HepG2 (cell line): ENCODE measurements at regions not wholly inside any gene's neighbourhood (a gene's known extent, or its start where the extent isn't known, plus 50 kb on each side); places are given as distances from the start of the nearest gene placed in this dataset.

ENCODE experiments used
- ETV5 ChIP-seq: IDR thresholded peaks from 2 replicates; pipeline ENCODE4 v1.6.1; 2018; ENCODE audit warnings: missing biosample characterization, missing genetic modification reagents, inconsistent platforms, borderline replicate concordance
- FOXC1 ChIP-seq: sonication (generic); formaldehyde crosslinking; IDR thresholded peaks from 2 replicates; pipeline ENCODE4 v1.8.0; 2022; ENCODE audit warnings: mild to moderate bottlenecking, missing genetic modification reagents, borderline replicate concordance
- ISL2 ChIP-seq: sonication (generic); formaldehyde crosslinking; IDR thresholded peaks from 2 replicates; pipeline ENCODE4 v1.5.0; 2020; ENCODE audit warnings: missing genetic modification reagents
- KAT8 ChIP-seq: IDR thresholded peaks from 2 replicates; pipeline ENCODE4 v1.6.1; 2016; ENCODE audit warnings: missing genetic modification reagents, missing compliant biosample characterization
- MAZ ChIP-seq, 2 experiments: sonication (generic) in 1 of 2; formaldehyde crosslinking in 1 of 2; IDR thresholded peaks; 2 replicates each; pipeline versions ENCODE4 v1.5.0 to v1.6.1; 2012 to 2020; ENCODE audit warnings: low read depth in 2 of 2, mild to moderate bottlenecking in 2 of 2, borderline replicate concordance in 1 of 2, improper control_type of control experiment in 1 of 2, low read length in 1 of 2, missing genetic modification reagents in 1 of 2, moderate library complexity in 1 of 2
- MXI1 ChIP-seq: IDR thresholded peaks from 3 replicates; pipeline ENCODE4 v1.6.1; 2012; ENCODE audit warnings: low read depth, low read length, inconsistent platforms, borderline replicate concordance
- NPAS2 ChIP-seq: sonication (generic); formaldehyde crosslinking; IDR thresholded peaks from 2 replicates; pipeline ENCODE4 v1.8.0; 2022; ENCODE audit warnings: mild to moderate bottlenecking, missing genetic modification reagents, borderline replicate concordance
- REST ChIP-seq, 2 experiments: IDR thresholded peaks; 2 replicates each; pipeline ENCODE4 v1.6.1; 2011 to 2012; ENCODE audit warnings: low read length in 2 of 2, borderline replicate concordance in 1 of 2, low read depth in 1 of 2, mild to moderate bottlenecking in 1 of 2, moderate library complexity in 1 of 2
- SOX6 ChIP-seq, 2 experiments: fragments of 450-650 bp in 1 of 2; sonication (generic) in 1 of 2; formaldehyde crosslinking in 1 of 2; IDR thresholded peaks; 2 replicates each; pipeline versions ENCODE4 v1.4.0 to v1.6.1; 2017 to 2020; ENCODE audit warnings: antibody characterized with exemption in 1 of 2, mild to moderate bottlenecking in 1 of 2, missing genetic modification reagents in 1 of 2
- SP5 ChIP-seq: IDR thresholded peaks from 2 replicates; pipeline ENCODE4 v1.6.1; 2016; ENCODE audit warnings: low read depth, borderline replicate concordance
- TBP ChIP-seq: sonication (generic); formaldehyde crosslinking; IDR thresholded peaks from 2 replicates; pipeline ENCODE4 v1.5.0; 2020; ENCODE audit warnings: missing genetic modification reagents
- TERF1 ChIP-seq: sonication (generic); formaldehyde crosslinking; IDR thresholded peaks from 2 replicates; pipeline ENCODE4 v1.8.0; 2022; ENCODE audit warnings: mild to moderate bottlenecking, missing genetic modification reagents, moderate library complexity
- TFAP4 ChIP-seq: sonication (generic); IDR thresholded peaks from 2 replicates; pipeline ENCODE4 v1.6.1; 2016; ENCODE audit warnings: low read depth, borderline replicate concordance
- TGIF2 ChIP-seq: IDR thresholded peaks from 2 replicates; pipeline ENCODE4 v1.6.1; 2016; ENCODE audit warnings: control low read depth, missing compliant biosample characterization
- ZIK1 ChIP-seq: sonication (generic); formaldehyde crosslinking; IDR thresholded peaks from 2 replicates; pipeline ENCODE4 v1.5.0; 2020; ENCODE audit warnings: mild to moderate bottlenecking, low read depth, missing genetic modification reagents, borderline replicate concordance
- ZMYM3 ChIP-seq: sonication (generic); formaldehyde crosslinking; IDR thresholded peaks from 2 replicates; pipeline ENCODE4 v1.5.1; 2020; ENCODE audit warnings: mild to moderate bottlenecking, missing genetic modification reagents
- ZNF253 ChIP-seq: sonication (generic); formaldehyde crosslinking; IDR thresholded peaks from 2 replicates; pipeline ENCODE4 v1.8.0; 2022; ENCODE audit warnings: mild to moderate bottlenecking, missing genetic modification reagents, borderline replicate concordance
- ZNF280B ChIP-seq: sonication (generic); formaldehyde crosslinking; IDR thresholded peaks from 2 replicates; pipeline ENCODE4 v1.5.0; 2020; ENCODE audit warnings: missing genetic modification reagents, mild to moderate bottlenecking, borderline replicate concordance
- ZNF543 ChIP-seq: sonication (generic); formaldehyde crosslinking; IDR thresholded peaks from 2 replicates; pipeline ENCODE4 v1.4.0; 2020; ENCODE audit warnings: mild to moderate bottlenecking, missing genetic modification reagents
- ZNF569 ChIP-seq: sonication (generic); formaldehyde crosslinking; IDR thresholded peaks from 2 replicates; pipeline ENCODE4 v1.5.0; 2020; ENCODE audit warnings: mild to moderate bottlenecking, missing genetic modification reagents, moderate library complexity, borderline replicate concordance
- ZNF605 ChIP-seq: sonication (generic); formaldehyde crosslinking; IDR thresholded peaks from 2 replicates; pipeline ENCODE4 v1.8.0; 2022; ENCODE audit warnings: mild to moderate bottlenecking, missing genetic modification reagents

- TF ChIP-seq TERF1 (CRISPR knock-in tag): no peak
- TF ChIP-seq REST (IDR thresholded peaks at IDR 0.05; ENCODE audit: borderline replicate concordance in 1 of 2, low read depth in 1 of 2, low read length in 2 of 2): no peak
- peak; percentile 27; the same call in 1 of the 2 replicates for TF ChIP-seq KAT8 (CRISPR knock-in tag)
- no peak for TF ChIP-seq TGIF2 (CRISPR knock-in tag)
- TF ChIP-seq MXI1: no peak
- no peak for TF ChIP-seq ZIK1 (CRISPR knock-in tag)
- peak; percentile 14; the same call in 1 of the 2 replicates for TF ChIP-seq ETV5 (CRISPR knock-in tag)
- no peak for TF ChIP-seq TFAP4
- no peak for TF ChIP-seq ZNF543
- TF ChIP-seq FOXC1 (CRISPR knock-in tag): peak; percentile 68
- no peak for TF ChIP-seq SOX6 (IDR thresholded peaks at IDR 0.05)
- no peak for TF ChIP-seq SOX6 (CRISPR knock-in tag; IDR thresholded peaks at IDR 0.05)
- TF ChIP-seq ZNF280B: no peak
- peak; percentile 78; the same call in 1 of the 2 replicates for TF ChIP-seq ZMYM3 (CRISPR knock-in tag)
- TF ChIP-seq ZNF605 (CRISPR knock-in tag): peak; percentile 78
- 0 out of 2 replicates have a peak, but pooled peaks have one; percentile 57 for TF ChIP-seq ZNF253 (CRISPR knock-in tag)
- no peak for TF ChIP-seq TBP (CRISPR knock-in tag)
- no peak for TF ChIP-seq ZNF569
- TF ChIP-seq ISL2 (CRISPR knock-in tag): no peak
- TF ChIP-seq SP5 (CRISPR knock-in tag): no peak
- TF ChIP-seq NPAS2 (CRISPR knock-in tag): 0 out of 2 replicates have a peak, but pooled peaks have one; percentile 31
- peak; percentile 37; the same call in 1 of the 2 replicates for TF ChIP-seq MAZ (IDR thresholded peaks at IDR 0.05; ENCODE audit: borderline replicate concordance, low read depth, low read length)
- TF ChIP-seq MAZ (CRISPR knock-in tag; IDR thresholded peaks at IDR 0.05; ENCODE audit: low read depth): no peak
These were observed 132.6 kb upstream of the HES1 start (continued) for GRCh38 chr3:194003114-194004057.
